D721Med (cell line): ENCODE measurements at regions not wholly inside any gene's neighbourhood (a gene's known extent, or its start where the extent isn't known, plus 50 kb on each side); places are given as distances from the start of the nearest gene placed in this dataset.

ENCODE experiments used
- DNase-seq: peaks from one replicate; pipeline ENCODE4 v3.0.0; 2011; ENCODE audit warnings: low spot score; ENCODE audit not compliant: insufficient read length
- FAIRE-seq: peaks from 2 replicates; lab custom pipeline; 2011; peaks lifted over from hg19 to GRCh38; lab: Jason Lieb, UNC
- TF ChIP-seq, protein P1 (sequence below): IDR thresholded peaks from 2 replicates; pipeline ENCODE4 v1.5.1; 2012; ENCODE audit warnings: mild to moderate bottlenecking, control low read depth; ENCODE audit not compliant: insufficient read depth; ENCODE audit errors: missing control alignments

- TF ChIP-seq, protein P1, sequence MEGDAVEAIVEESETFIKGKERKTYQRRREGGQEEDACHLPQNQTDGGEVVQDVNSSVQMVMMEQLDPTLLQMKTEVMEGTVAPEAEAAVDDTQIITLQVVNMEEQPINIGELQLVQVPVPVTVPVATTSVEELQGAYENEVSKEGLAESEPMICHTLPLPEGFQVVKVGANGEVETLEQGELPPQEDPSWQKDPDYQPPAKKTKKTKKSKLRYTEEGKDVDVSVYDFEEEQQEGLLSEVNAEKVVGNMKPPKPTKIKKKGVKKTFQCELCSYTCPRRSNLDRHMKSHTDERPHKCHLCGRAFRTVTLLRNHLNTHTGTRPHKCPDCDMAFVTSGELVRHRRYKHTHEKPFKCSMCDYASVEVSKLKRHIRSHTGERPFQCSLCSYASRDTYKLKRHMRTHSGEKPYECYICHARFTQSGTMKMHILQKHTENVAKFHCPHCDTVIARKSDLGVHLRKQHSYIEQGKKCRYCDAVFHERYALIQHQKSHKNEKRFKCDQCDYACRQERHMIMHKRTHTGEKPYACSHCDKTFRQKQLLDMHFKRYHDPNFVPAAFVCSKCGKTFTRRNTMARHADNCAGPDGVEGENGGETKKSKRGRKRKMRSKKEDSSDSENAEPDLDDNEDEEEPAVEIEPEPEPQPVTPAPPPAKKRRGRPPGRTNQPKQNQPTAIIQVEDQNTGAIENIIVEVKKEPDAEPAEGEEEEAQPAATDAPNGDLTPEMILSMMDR: no peak
- DNase-seq (no peak), FAIRE-seq (no peak)
These were observed 161.9 kb downstream of the RPIA start for GRCh38 chr2:88853403-88853790.

GRCh38 chr2:88854528-88854927, 163.1 kb downstream of the RPIA start:
- FAIRE-seq (no peak), DNase-seq (no peak)
- TF ChIP-seq, protein P1: no peak

DNA sequence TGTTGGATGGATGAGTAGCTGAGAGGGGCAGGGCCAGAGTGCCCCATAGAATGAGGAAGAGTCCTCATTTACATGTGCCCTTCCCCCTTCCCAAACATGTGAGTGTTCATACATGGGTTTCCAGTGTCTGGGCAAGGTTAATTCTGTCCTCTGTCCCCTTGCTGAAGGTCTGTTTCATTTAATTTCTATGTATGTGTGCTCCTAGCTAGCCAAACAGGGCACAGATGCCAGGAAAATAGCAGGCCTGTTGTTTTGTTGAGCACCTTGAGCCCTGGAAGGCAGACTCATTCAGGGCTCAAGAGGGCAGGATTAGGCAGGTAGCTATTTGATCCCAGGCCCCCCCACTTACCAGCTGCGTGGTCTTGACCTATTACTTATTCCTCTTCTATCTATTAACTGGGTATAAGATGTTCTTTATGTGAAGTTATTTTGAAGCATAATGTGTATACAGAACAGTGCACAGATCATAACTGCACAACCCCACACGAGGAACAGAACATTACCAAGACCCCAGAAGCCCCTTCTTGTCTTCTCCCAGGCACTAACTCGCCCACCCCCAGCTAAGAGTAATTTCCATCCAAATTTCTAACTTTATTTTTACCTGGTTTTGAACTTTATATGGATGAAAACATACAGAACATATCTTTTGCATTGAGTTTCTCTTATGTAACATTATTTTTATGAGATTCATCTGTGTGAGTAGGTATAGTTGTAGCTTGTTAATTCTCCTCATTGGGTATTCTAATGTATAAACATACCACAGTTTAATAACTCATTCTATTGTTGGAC, 164.3 kb downstream of the RPIA start:
- TF ChIP-seq, protein P1: no peak
- DNase-seq (no peak), FAIRE-seq (no peak)

GRCh38 chr2:88856409-88857135, 165.1 kb downstream of the RPIA start:
- TF ChIP-seq, protein P1: no peak
- FAIRE-seq (no peak), DNase-seq (no peak)

DNA sequence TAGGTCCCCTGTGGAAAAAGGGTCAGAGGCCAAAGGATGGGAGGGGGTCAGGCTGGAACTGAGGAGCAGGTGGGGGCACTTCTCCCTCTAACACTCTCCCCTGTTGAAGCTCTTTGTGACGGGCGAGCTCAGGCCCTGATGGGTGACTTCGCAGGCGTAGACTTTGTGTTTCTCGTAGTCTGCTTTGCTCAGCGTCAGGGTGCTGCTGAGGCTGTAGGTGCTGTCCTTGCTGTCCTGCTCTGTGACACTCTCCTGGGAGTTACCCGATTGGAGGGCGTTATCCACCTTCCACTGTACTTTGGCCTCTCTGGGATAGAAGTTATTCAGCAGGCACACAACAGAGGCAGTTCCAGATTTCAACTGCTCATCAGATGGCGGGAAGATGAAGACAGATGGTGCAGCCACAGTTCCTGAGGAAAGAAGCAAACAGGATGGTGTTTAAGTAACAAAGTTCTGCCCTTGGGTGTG, 165.8 kb downstream of the RPIA start:
- TF ChIP-seq, protein P1: no peak
- no peak for DNase-seq
- FAIRE-seq: no peak

DNA sequence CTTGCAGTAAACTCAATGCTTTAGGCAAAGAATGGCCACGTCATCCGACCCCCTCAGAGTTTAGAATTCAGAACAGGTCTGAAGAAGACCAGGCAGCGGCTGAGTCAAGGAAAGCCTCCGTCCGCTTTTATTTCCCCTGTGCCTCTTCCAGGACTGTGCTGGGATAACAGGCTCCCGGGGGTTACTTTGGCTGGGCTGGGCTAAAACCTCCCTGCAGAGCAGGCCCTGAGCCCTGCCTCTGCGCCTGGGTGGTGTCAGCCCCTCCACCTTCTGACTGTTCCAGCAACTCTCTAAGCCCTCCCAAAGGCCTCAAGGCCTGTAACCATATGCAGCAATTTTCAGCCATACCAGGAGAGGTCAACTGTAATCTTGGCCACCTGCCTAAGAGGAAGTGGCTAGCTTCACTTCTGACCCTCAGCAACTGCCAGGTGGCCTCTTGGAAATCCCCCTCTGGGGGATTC, 166.5 kb downstream of the RPIA start:
- TF ChIP-seq, protein P1: no peak
- DNase-seq: no peak
- no peak for FAIRE-seq

DNA sequence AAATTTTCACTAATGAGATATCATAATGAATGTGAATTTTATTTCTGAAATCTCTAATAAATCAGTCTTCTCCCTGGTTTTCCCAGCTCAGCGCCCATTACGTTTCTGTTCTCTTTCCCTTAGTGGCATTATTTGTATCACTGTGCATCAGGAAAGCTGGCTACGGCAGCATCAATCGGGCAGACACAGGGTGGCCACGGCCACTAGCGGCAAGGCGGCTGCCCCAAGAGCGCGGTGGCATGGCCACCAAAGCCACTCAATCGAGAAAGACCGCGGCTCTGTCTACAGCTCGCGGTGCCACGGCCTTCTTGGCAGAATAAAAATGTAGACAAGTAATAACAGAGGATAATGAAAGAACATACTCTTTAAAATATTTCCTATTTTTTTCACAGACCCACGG, 168.0 kb downstream of the RPIA start:
- no peak for DNase-seq
- no peak for FAIRE-seq
- TF ChIP-seq, protein P1: no peak
